ENCODE measurements at regions not wholly inside any gene's neighbourhood (a gene's known extent, or its start where the extent isn't known, plus 50 kb on each side); places are given as distances from the start of the nearest gene placed in this dataset.
"Not testable (repeated sequence)": the region's sequence is repeated elsewhere in the genome, so short reads cannot be mapped to it uniquely, and the experiment has no call there.

- no peaks in the 10 kb centered on the region for H3K27me3 Mint-ChIP-seq
- no peak overlapping the region for H3K4me3 Mint-ChIP-seq
- H3K4me1 Mint-ChIP-seq (ENCODE audit: low read depth): no peaks in the 10 kb centered on the region
- no peak overlapping the region for H3K27ac Mint-ChIP-seq
- no peaks in the 10 kb centered on the region for H3K9me3 Mint-ChIP-seq (ENCODE audit: low read depth)
- no peaks in the 10 kb centered on the region for H3K36me3 Mint-ChIP-seq
These were observed 2216.6 kb upstream of the WWC1 start for GRCh38 chr5:166074582-166075481.

- H3K27me3 Mint-ChIP-seq: no peaks in the 10 kb centered on the region
- H3K9me3 Mint-ChIP-seq (ENCODE audit: low read depth): peaks cover 14% of the 10 kb centered on the region
- H3K27ac Mint-ChIP-seq: no peak overlapping the region
- no peak overlapping the region for H3K4me3 Mint-ChIP-seq
- H3K36me3 Mint-ChIP-seq: peaks cover 2% of the 10 kb centered on the region
- no peaks in the 10 kb centered on the region for H3K4me1 Mint-ChIP-seq (ENCODE audit: low read depth)
These were observed 2208.1 kb upstream of the WWC1 start for GRCh38 chr5:166083183-166083959.

GRCh38 chr5:166086568-166086967 is 2204.9 kb upstream of the WWC1 start:
- peaks cover 14% of the 10 kb centered on the region for H3K9me3 Mint-ChIP-seq (ENCODE audit: low read depth)
- H3K4me3 Mint-ChIP-seq: no peak overlapping the region
- H3K27me3 Mint-ChIP-seq: no peaks in the 10 kb centered on the region
- H3K4me1 Mint-ChIP-seq (ENCODE audit: low read depth): no peaks in the 10 kb centered on the region
- H3K27ac Mint-ChIP-seq: no peak overlapping the region
- peaks cover 2% of the 10 kb centered on the region for H3K36me3 Mint-ChIP-seq

- Mint-ChIP-seq H3K4me3 (no peak overlapping the region), H3K4me1 (ENCODE audit: low read depth) (no peaks in the 10 kb centered on the region), H3K9me3 (ENCODE audit: low read depth) (peaks cover 11% of the 10 kb centered on the region), H3K27ac (no peak overlapping the region), H3K36me3 (peaks cover 2% of the 10 kb centered on the region), H3K27me3 (no peaks in the 10 kb centered on the region)
These were observed 2202.9 kb upstream of the WWC1 start for GRCh38 chr5:166088389-166089039.

- no peak overlapping the region for H3K4me3 Mint-ChIP-seq
- peaks cover 11% of the 10 kb centered on the region for H3K9me3 Mint-ChIP-seq (ENCODE audit: low read depth)
- H3K36me3 Mint-ChIP-seq: no peaks in the 10 kb centered on the region
- no peaks in the 10 kb centered on the region for H3K27me3 Mint-ChIP-seq
- no peak overlapping the region for H3K27ac Mint-ChIP-seq
- H3K4me1 Mint-ChIP-seq (ENCODE audit: low read depth): no peaks in the 10 kb centered on the region
These were observed 2199.5 kb upstream of the WWC1 start for GRCh38 chr5:166091931-166092330.

GRCh38 chr5:166093312-166093711 is 2198.1 kb upstream of the WWC1 start:
- Mint-ChIP-seq H3K9me3 (ENCODE audit: low read depth) (no peaks in the 10 kb centered on the region), H3K36me3 (no peaks in the 10 kb centered on the region), H3K4me1 (ENCODE audit: low read depth) (no peaks in the 10 kb centered on the region), H3K4me3 (no peak overlapping the region), H3K27me3 (no peaks in the 10 kb centered on the region), H3K27ac (no peak overlapping the region)

- Mint-ChIP-seq H3K27ac (no peak overlapping the region), H3K27me3 (no peaks in the 10 kb centered on the region), H3K9me3 (ENCODE audit: low read depth) (no peaks in the 10 kb centered on the region), H3K36me3 (no peaks in the 10 kb centered on the region), H3K4me1 (ENCODE audit: low read depth) (no peaks in the 10 kb centered on the region), H3K4me3 (no peak overlapping the region)
These were observed 2188.5 kb upstream of the WWC1 start for GRCh38 chr5:166102947-166103346.

- Mint-ChIP-seq H3K9me3 (ENCODE audit: low read depth) (peaks cover 3% of the 10 kb centered on the region), H3K27ac (no peak overlapping the region), H3K4me3 (no peak overlapping the region), H3K36me3 (no peaks in the 10 kb centered on the region), H3K27me3 (no peaks in the 10 kb centered on the region), H3K4me1 (ENCODE audit: low read depth) (no peaks in the 10 kb centered on the region)
These were observed 2180.4 kb upstream of the WWC1 start for GRCh38 chr5:166111021-166111420.

GRCh38 chr5:166117072-166118066 is 2174.1 kb upstream of the WWC1 start:
- Mint-ChIP-seq H3K9me3 (ENCODE audit: low read depth) (peaks cover 8% of the 10 kb centered on the region), H3K36me3 (no peaks in the 10 kb centered on the region), H3K4me3 (no peak overlapping the region), H3K27ac (no peak overlapping the region), H3K4me1 (ENCODE audit: low read depth) (no peaks in the 10 kb centered on the region), H3K27me3 (no peaks in the 10 kb centered on the region)

- H3K36me3 Mint-ChIP-seq: no peaks in the 10 kb centered on the region
These were observed 2171.9 kb upstream of the WWC1 start for GRCh38 chr5:166119506-166119905.

GRCh38 chr5:166123717-166124116 is 2167.7 kb upstream of the WWC1 start:
- no peak overlapping the region for H3K4me3 Mint-ChIP-seq
- no peaks in the 10 kb centered on the region for H3K36me3 Mint-ChIP-seq
- no peaks in the 10 kb centered on the region for H3K4me1 Mint-ChIP-seq (ENCODE audit: low read depth)
- peaks cover under 1% of the 10 kb centered on the region for H3K9me3 Mint-ChIP-seq (ENCODE audit: low read depth)
- H3K27ac Mint-ChIP-seq: no peak overlapping the region
- H3K27me3 Mint-ChIP-seq: no peaks in the 10 kb centered on the region

More at GRCh38 chr5:166119506-166119905, 2171.9 kb upstream of the WWC1 start:
- Mint-ChIP-seq H3K4me3 (no peak overlapping the region), H3K9me3 (ENCODE audit: low read depth) (peaks cover 8% of the 10 kb centered on the region), H3K27me3 (no peaks in the 10 kb centered on the region), H3K4me1 (ENCODE audit: low read depth) (no peaks in the 10 kb centered on the region), H3K27ac (no peak overlapping the region)

GRCh38 chr5:166127766-166128570 is 2163.5 kb upstream of the WWC1 start:
- Mint-ChIP-seq H3K4me3 (no peak overlapping the region), H3K27me3 (no peaks in the 10 kb centered on the region), H3K36me3 (no peaks in the 10 kb centered on the region), H3K27ac (no peak overlapping the region), H3K9me3 (ENCODE audit: low read depth) (no peaks in the 10 kb centered on the region), H3K4me1 (ENCODE audit: low read depth) (no peaks in the 10 kb centered on the region)

GRCh38 chr5:166145107-166145506 is 2146.3 kb upstream of the WWC1 start:
- not testable (repeated sequence) for H3K27ac Mint-ChIP-seq; H3K9me3 Mint-ChIP-seq (ENCODE audit: low read depth); H3K27me3 Mint-ChIP-seq; H3K4me3 Mint-ChIP-seq; H3K4me1 Mint-ChIP-seq (ENCODE audit: low read depth); H3K36me3 Mint-ChIP-seq
